ENCODE measurements at regions not wholly inside any gene's neighbourhood (a gene's known extent, or its start where the extent isn't known, plus 50 kb on each side); places are given as distances from the start of the nearest gene placed in this dataset.

GRCh38 chr4:176920694-176921093, 128.0 kb upstream of the VEGFC start:
- no peak for TF ChIP-seq POLR2AphosphoS5 (IDR thresholded peaks at IDR 0.05; ENCODE audit: borderline replicate concordance, low read depth, low read length)
- no peak for TF ChIP-seq EZH2 (IDR thresholded peaks at IDR 0.05)
- no peak for TF ChIP-seq FOXP2 (optimal IDR thresholded peaks at IDR 0.05; ENCODE audit: control extremely low read depth, extremely low read length, insufficient read depth)
